CD14-positive monocyte (primary cell): ENCODE measurements at regions not wholly inside any gene's neighbourhood (a gene's known extent, or its start where the extent isn't known, plus 50 kb on each side); places are given as distances from the start of the nearest gene placed in this dataset.

ENCODE experiments used
- DNase-seq, 3 donors: peaks; one replicate each; pipeline ENCODE4 v3.0.0-alpha.2; 2011 to 2022
- H2AFZ ChIP-seq: 2 replicates; pipeline ENCODE4 v1.6.0; 2012; ENCODE audit warnings: mild to moderate bottlenecking, low read depth, low read length, inconsistent platforms; ENCODE audit not compliant: insufficient read depth, poor library complexity, severe bottlenecking
- H3K27ac ChIP-seq, 2 donors: 1 replicate in 1 of 2; 2 replicates in 1 of 2; pipeline ENCODE4 v1.5.1; 2012 to 2013; ENCODE audit warnings: low read length in 2 of 2, control low read depth in 1 of 2, inconsistent platforms in 1 of 2, low read depth in 1 of 2, mild to moderate bottlenecking in 1 of 2
- H3K27me3 ChIP-seq, 2 donors: one replicate each; pipeline versions ENCODE4 v1.6.0 to v1.6.1; 2011 to 2013; ENCODE audit warnings: low read length in 2 of 2; ENCODE audit not compliant: control insufficient read depth in 2 of 2, insufficient read depth in 2 of 2
- H3K36me3 ChIP-seq, 2 donors: replicated peaks in 1 of 2; 1 replicate in 1 of 2; 2 replicates in 1 of 2; pipeline versions ENCODE4 v1.5.1 to v1.6.1; 2012 to 2013; ENCODE audit warnings: low read length in 2 of 2, control low read depth in 1 of 2, inconsistent platforms in 1 of 2, mild to moderate bottlenecking in 1 of 2; ENCODE audit not compliant: insufficient read depth in 2 of 2, control insufficient read depth in 1 of 2
- H3K4me1 ChIP-seq, 2 donors: 1 replicate in 1 of 2; 2 replicates in 1 of 2; pipeline versions ENCODE4 v1.5.1 to v1.6.1; 2012 to 2013; ENCODE audit warnings: low read length in 2 of 2, control low read depth in 1 of 2, inconsistent platforms in 1 of 2, mild to moderate bottlenecking in 1 of 2, moderate library complexity in 1 of 2; ENCODE audit not compliant: insufficient read depth in 2 of 2, control insufficient read depth in 1 of 2
- H3K4me2 ChIP-seq: replicated peaks from 2 replicates; pipeline ENCODE3; 2012; ENCODE audit warnings: low read length, moderate library complexity, mild to moderate bottlenecking; ENCODE audit not compliant: poor library complexity, severe bottlenecking; ENCODE audit errors: extremely low read depth
- H3K4me3 ChIP-seq, 3 experiments: fragments of 200-600 bp in 1 of 3; sonication (generic) in 1 of 3; replicated peaks in 1 of 3; 1 replicate in 2 of 3; 2 replicates in 1 of 3; pipeline ENCODE4 v1.5.1; 2011 to 2013; ENCODE audit warnings: low read length in 3 of 3, mild to moderate bottlenecking in 3 of 3, control low read depth in 2 of 3, low read depth in 2 of 3, inconsistent platforms in 1 of 3, moderate library complexity in 1 of 3
- H3K79me2 ChIP-seq: 2 replicates; pipeline ENCODE4 v1.6.0; 2012; ENCODE audit warnings: mild to moderate bottlenecking, control low read depth, inconsistent platforms, low read length, moderate library complexity; ENCODE audit not compliant: insufficient read depth
- H3K9ac ChIP-seq: 2 replicates; pipeline ENCODE4 v1.6.0; 2017; ENCODE audit warnings: low read length, mild to moderate bottlenecking; ENCODE audit not compliant: insufficient read depth, poor library complexity, severe bottlenecking
- H3K9me3 ChIP-seq, 2 donors: replicated peaks in 1 of 2; 1 replicate in 1 of 2; 2 replicates in 1 of 2; pipeline versions ENCODE4 v1.5.1 to v1.6.1; 2012 to 2013; ENCODE audit warnings: low read length in 2 of 2, control low read depth in 1 of 2; ENCODE audit not compliant: control insufficient read depth in 1 of 2, insufficient read depth in 1 of 2
- H4K20me1 ChIP-seq: 2 replicates; pipeline ENCODE4 v1.6.0; 2012; ENCODE audit warnings: mild to moderate bottlenecking, low read length, control low read depth, moderate library complexity; ENCODE audit not compliant: insufficient read depth
- H3K27ac Mint-ChIP-seq, 7 donors: one replicate each; pipeline ENCODE4 v1.8.0; 2020; ENCODE audit warnings: mild to moderate bottlenecking in 7 of 7, mixed read lengths in 7 of 7, moderate library complexity in 6 of 7, inconsistent platforms in 2 of 7
- H3K27me3 Mint-ChIP-seq, 3 donors: one replicate each; pipeline ENCODE4 v1.8.0; 2021 to 2022; ENCODE audit warnings: low read depth in 3 of 3, mild to moderate bottlenecking in 3 of 3, mixed read lengths in 3 of 3, moderate library complexity in 3 of 3, inconsistent platforms in 1 of 3
- H3K36me3 Mint-ChIP-seq, 2 donors: one replicate each; pipeline ENCODE4 v1.8.0; 2020; ENCODE audit warnings: mixed read lengths in 2 of 2, inconsistent platforms in 1 of 2, mild to moderate bottlenecking in 1 of 2
- H3K4me1 Mint-ChIP-seq: one replicate; pipeline ENCODE4 v1.8.0; 2020; ENCODE audit warnings: mild to moderate bottlenecking, mixed read lengths
- H3K4me3 Mint-ChIP-seq, 2 donors: one replicate each; pipeline ENCODE4 v1.8.0; 2020; ENCODE audit warnings: mild to moderate bottlenecking in 2 of 2, mixed read lengths in 2 of 2, moderate library complexity in 1 of 2
- H3K9me3 Mint-ChIP-seq, 7 donors: one replicate each; pipeline ENCODE4 v1.8.0; 2020 to 2022; ENCODE audit warnings: mixed read lengths in 7 of 7, mild to moderate bottlenecking in 6 of 7, moderate library complexity in 6 of 7, inconsistent platforms in 2 of 7
- CTCF ChIP-seq: fragments of 200-600 bp; IDR thresholded peaks from one replicate; pipeline ENCODE4 v1.8.0; 2022; ENCODE audit warnings: antibody characterized with exemption, mild to moderate bottlenecking
- WGBS: methylation state at CpG from one replicate; pipeline ENCODE4 v1.1.5; 2013; ENCODE audit warnings: missing lambda C conversion rate; ENCODE audit not compliant: insufficient coverage; 5-methylcytosine and 5-hydroxymethylcytosine counted together
- intact Hi-C, 2 donors: fragments of 100-400 bp; cut with micrococcal nuclease; formaldehyde crosslinking; loops; one replicate each; pipeline versions ENCODE4 v1.15.0 to v1.15.1; 2023

GRCh38 chr6:40172272-40172671 lies 238.0 kb upstream of the MOCS1 start:
- no peak overlapping the region for H3K27ac Mint-ChIP-seq
- Histone ChIP-seq H2AFZ (no peak overlapping the region), H3K36me3 (no peaks in the 10 kb centered on the region), H3K27me3 (no peaks in the 10 kb centered on the region), H3K4me2 (no peak overlapping the region), H3K27ac (no peak overlapping the region), H3K4me3 (no peak overlapping the region), H3K79me2 (no peaks in the 10 kb centered on the region), H3K9ac (no peak overlapping the region), H3K9me3 (no peaks in the 10 kb centered on the region), H3K4me1 (no peaks in the 10 kb centered on the region), H4K20me1 (no peaks in the 10 kb centered on the region)
- no peak overlapping the region for H3K4me3 Mint-ChIP-seq
- H3K36me3 Mint-ChIP-seq: no peaks in the 10 kb centered on the region
- DNase-seq: no peak
- no peaks in the 10 kb centered on the region for H3K4me1 Mint-ChIP-seq
- H3K9me3 Mint-ChIP-seq: peaks cover 0 to 16% (median 7%) of the 10 kb centered on the region in 7 donors
- WGBS: 100% methylated on average over 1 of the region's 3 CpGs
- TF ChIP-seq CTCF: no peak
- intact Hi-C loops: no loop called here
- H3K27me3 Mint-ChIP-seq: peaks cover 0 to 7% (median 4%) of the 10 kb centered on the region in 3 donors

- no CpG with 5 or more reads among the region's 1 CpG for WGBS
- peaks cover 0 to 7% (median 4%) of the 10 kb centered on the region in 3 donors for H3K27me3 Mint-ChIP-seq
- no peak overlapping the region for H3K4me3 ChIP-seq
- H3K9me3 Mint-ChIP-seq: peaks cover 0 to 11% (median 4%) of the 10 kb centered on the region in 7 donors
- H3K4me2 ChIP-seq: no peak overlapping the region
- H4K20me1 ChIP-seq: no peaks in the 10 kb centered on the region
- H3K4me3 Mint-ChIP-seq: no peak overlapping the region
- no peak overlapping the region for H3K27ac ChIP-seq
- no peak for DNase-seq
- TF ChIP-seq CTCF: no peak
- no peak overlapping the region for H3K27ac Mint-ChIP-seq
- no peak overlapping the region for H3K9ac ChIP-seq
- H3K36me3 Mint-ChIP-seq: no peaks in the 10 kb centered on the region
- H3K27me3 ChIP-seq: no peaks in the 10 kb centered on the region
- no peaks in the 10 kb centered on the region for H3K36me3 ChIP-seq
- H3K9me3 ChIP-seq: no peaks in the 10 kb centered on the region
- no peaks in the 10 kb centered on the region for H3K4me1 ChIP-seq
- intact Hi-C loops: no loop called here
- H3K79me2 ChIP-seq: no peaks in the 10 kb centered on the region
- H2AFZ ChIP-seq: no peak overlapping the region
- no peaks in the 10 kb centered on the region for H3K4me1 Mint-ChIP-seq
These were observed 237.1 kb upstream of the MOCS1 start for GRCh38 chr6:40171343-40171742.
